ELR (cell line): ENCODE measurements at regions not wholly inside any gene's neighbourhood (a gene's known extent, or its start where the extent isn't known, plus 50 kb on each side); places are given as distances from the start of the nearest gene placed in this dataset.

Experiments
- DNase-seq: peaks from one replicate; pipeline ENCODE4 v3.0.0-alpha.2; 2015; ENCODE audit warnings: low read depth

GRCh38 chr4:187602339-187603092, 393.1 kb upstream of the ZFP42 start:
- peak; percentile 87 for DNase-seq

DNA sequence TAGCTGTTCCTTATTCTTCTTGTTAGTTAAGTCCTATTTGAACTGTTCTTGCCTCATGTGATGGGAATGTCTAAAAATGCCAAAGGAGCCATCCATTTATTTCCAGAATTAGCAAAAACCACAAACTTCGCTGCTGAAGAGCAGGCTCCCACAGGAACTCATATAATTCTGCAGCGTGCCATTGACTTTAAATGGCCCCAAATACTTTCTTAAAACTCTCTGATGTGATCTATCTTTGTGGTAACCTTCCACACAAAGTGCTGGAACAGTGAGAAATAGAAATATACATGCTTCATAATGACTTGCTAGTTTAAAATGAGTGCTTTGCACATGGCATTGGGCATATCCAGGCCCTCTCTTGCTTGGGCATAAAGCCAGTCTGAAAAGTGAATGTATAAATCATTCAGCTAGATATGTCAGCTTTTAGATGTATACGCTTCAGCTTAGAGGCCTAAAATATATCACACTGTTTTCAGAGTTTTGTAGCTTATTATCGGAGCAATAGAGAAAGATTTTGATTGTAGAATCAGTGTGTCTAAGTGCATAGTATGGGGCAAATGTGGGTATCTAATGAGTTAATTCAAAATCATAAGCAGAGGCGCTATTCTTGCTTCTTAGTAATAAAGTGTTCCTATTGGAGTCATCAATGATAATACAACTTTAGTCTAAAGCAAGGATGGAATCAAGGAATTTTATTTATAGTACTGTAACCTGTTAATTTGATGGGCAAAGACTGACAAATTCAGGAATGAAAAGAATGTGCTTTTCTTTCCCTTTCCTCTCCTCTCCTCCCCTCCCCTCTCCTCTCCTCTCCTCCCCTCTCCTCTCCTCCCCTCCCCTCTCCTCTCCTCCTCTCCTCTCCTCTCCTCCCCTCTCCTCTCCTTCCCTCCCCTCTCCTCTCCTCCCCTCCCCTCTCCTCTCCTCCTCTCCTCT, 392.2 kb upstream of the ZFP42 start:
- DNase-seq = peak; percentile 49

DNA sequence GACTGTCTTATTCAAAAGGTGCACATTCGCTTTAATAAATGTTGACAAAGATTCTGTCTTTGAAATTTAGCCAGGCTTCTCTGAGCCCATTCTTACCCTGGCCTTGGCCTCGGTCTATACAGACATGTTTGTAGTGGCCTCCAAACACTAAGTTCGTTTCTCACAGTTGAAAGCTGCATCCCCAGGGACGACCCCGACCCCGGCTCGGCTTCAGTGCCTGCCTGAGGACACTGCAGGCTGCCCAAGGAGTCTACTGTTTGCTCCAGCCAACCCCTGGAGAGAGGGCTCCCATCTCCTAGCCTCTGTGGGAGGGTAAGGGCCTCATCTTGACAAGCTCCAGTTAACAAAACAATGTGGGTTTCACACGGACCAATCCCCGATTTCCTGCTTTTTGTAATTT, 390.6 kb upstream of the ZFP42 start:
- no peak for DNase-seq

GRCh38 chr4:187606581-187606980, 389.0 kb upstream of the ZFP42 start:
- peak; percentile 68 for DNase-seq

- DNase-seq = peak; percentile 78
Measured at GRCh38 chr4:187608001-187608421, 387.6 kb upstream of the ZFP42 start.

DNA sequence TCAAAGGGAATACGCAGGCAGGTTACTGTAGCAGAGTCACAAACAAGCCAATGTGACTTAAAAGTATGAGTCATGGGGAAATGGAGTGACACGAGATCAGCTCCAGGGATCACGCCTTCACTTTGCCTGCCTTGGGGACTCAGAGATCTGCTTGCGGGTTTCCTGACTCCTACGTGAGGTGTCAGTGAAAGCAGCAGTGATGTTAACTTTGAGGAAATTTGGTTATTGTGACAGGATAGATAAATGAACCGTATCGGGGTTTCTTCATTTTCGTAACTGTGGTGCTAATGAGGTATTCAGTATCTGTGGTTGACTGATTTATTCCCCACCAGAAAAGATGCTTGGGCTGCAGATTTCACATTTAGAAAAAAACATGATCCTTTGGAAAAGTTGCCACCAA, 383.3 kb upstream of the ZFP42 start:
- DNase-seq = no peak

- DNase-seq = no peak
Measured at GRCh38 chr4:187613089-187613839, 382.3 kb upstream of the ZFP42 start.

GRCh38 chr4:187615972-187616371, 379.6 kb upstream of the ZFP42 start:
- no peak for DNase-seq

DNA sequence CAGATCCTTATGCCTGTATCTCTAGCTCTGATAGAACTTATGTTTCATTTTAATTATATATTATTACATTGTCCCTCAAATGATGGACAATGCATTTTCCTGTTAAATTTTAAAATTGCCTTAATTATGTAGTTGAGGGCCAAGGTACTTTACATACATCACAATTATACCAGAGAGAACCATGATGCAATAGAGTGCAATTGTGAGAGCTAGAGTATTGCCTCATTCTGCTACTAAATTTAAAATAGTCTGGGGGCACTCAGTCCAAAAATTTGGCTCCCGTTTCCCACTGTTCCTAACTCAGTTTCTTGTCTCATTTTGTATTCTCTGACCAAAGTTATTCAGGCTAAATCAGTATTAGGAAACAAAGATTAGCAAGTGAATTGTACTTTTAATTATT, 378.5 kb upstream of the ZFP42 start:
- no peak for DNase-seq

- peak; percentile 58 for DNase-seq
Measured at GRCh38 chr4:187618701-187619281, 376.8 kb upstream of the ZFP42 start.

- DNase-seq = no peak
Measured at GRCh38 chr4:187619319-187619718, 376.3 kb upstream of the ZFP42 start.

GRCh38 chr4:187632260-187632995, 363.1 kb upstream of the ZFP42 start:
- DNase-seq = no peak

DNA sequence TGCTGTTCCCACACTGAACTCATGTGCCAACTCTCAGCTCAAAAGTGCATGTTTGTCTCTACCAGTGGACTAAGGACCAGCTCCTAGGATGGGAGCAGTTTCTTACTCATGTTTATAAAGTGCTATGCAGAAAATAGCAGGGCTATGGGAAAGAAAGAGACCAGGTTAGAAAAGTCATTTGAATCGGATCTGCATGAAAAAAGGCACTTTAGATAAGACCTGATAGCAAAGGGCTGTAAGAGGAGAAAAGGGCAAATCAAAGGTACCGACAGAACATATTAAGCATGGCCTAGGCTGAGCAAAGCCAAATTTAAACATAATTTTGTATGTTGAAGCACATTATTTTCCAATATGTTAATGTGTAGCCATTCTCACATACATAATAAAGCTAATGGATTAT, 362.3 kb upstream of the ZFP42 start:
- DNase-seq = no peak

GRCh38 chr4:187656959-187657358, 338.6 kb upstream of the ZFP42 start:
- no peak for DNase-seq

GRCh38 chr4:187663076-187663475, 332.5 kb upstream of the ZFP42 start:
- DNase-seq = peak; percentile 6

DNA sequence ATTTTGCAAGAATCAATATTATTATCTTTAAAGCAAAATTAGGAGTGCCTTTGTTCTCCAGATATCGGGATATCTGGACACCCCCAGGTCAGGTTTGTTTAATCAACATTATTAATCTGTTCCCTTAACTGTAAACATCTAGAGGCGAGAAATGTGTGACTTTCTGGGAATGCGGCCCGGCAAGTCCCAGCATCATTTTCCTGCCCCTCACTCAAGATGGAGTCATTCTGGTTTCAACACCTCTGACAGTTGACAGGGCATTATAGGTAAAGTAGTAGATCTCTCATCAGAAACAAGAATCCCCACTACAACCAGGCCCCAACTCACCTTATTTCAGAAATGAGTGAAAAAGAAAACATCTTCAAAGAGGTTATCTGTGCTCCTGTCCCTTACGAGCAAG, 331.6 kb upstream of the ZFP42 start:
- no peak for DNase-seq

DNA sequence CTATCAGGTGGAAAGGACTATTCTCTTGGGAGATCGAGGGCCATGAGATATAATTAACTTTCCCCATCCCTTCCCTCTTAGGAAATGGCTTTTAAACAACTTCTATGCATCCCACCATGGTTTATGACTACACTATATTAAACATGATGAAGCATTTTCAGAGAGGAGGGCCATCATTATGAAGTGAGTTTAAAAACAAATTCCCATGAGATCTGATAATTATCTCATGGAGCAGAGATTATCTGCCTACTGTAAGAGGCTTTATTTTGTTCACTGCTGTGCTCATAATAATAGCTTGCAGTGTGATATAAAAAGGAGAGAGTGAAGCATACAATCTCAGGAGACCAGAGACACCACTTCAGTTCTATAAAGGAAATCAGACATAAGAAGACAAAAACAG, 330.5 kb upstream of the ZFP42 start:
- DNase-seq = no peak

DNA sequence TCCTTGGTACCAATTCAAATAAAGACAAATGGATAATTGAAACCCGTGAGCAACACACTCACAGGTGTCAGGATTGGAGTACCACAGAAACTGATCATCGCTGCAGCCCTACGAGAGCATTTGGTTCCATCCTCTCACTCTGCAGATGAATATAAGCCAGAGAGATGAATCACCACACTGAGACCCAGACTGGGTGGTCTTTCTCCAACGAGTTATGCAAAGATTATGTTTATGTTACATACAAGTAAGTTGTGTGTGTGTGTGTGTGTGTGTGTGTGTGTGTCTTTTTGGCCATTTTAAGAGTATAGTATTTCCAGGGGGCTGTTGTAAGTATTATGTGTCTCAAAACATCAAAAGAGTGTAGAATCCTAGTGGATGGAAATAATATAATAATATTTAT, 329.5 kb upstream of the ZFP42 start:
- DNase-seq = no peak

DNA sequence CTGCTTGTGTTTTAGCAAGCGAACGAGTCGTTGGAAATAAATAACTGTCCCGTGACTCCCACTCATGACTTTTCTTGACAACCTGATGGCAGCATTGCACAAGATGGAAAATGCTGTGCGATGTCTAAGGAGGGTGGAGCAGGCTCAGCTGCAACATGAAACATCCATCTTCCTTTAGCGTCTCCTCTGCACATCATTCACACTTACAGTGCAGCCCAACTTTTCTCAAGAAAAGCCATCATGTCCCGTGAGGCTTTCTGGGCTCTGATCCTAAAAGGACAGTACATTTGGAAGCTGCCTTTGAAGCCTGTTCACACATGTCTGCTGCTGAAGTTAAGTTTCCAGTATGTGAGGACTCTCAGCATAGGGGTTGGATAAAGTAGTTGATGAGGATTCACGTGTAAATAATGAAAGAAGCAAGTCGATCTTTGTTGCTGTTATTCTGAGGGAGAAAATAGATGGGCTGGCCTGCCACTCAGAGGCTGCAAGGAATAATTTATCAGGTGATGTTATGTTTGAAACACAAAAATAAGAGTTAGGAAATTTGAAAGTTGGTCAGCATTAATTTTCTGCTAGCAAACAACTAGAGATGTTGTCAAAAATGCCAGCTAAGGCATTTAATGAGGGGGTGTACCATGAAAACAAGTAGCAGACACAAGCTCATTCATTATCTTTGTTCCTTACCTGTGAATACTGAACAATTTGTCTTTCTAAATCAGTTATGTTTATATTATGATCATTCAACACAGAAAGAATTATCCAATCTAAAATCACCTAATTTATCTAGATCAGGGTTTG, 328.7 kb upstream of the ZFP42 start:
- DNase-seq = no peak

DNA sequence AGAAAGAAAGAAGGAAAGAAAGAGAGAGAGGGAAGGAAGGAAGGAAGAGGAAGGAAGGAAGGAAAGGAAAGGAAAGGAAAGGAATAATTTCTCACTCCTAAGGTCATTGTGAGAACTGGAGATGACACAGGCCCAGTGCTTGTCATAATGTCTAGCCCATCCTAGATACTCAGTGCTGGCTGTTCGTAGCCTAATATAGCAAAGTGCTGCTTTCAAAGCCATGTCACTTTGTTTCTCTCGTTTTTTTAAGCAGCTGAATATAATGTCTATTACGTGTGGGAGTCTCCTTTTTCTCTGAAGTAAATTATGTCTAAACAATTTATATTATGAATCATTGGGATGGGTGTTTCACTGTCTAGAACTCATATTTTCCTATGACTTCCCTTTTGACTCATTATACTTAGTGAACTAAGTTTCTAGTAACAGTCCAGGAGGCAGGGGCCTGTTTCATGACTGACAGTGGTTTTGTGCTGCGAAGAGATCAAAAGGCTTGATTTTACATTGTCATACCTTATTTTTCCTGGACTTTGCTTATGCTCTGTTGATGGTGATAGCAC, 327.0 kb upstream of the ZFP42 start:
- peak; percentile 69 for DNase-seq
